ENCODE measurements at regions not wholly inside any gene's neighbourhood (a gene's known extent, or its start where the extent isn't known, plus 50 kb on each side); places are given as distances from the start of the nearest gene placed in this dataset.

DNA sequence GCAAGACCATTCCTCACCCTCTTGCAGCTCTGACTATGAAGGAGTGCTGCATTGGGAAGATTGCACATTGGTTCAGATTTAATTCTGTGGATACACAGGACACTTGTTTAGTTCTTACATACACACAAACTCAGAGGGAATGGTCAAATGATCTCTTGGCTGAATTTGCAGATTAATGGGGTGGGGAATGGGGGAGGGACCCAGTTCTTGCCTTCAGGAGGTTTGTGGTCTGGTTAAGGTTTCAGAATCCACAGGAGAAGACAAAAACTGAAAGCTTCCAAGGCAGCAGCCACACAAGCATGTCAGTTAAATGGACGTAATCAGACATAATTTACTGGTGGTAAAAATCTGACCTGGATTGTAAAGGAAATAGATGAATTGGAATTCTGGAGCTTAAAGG lies 257.1 kb upstream of the ROPN1 start:
- DNase-seq, result no peak

DNA sequence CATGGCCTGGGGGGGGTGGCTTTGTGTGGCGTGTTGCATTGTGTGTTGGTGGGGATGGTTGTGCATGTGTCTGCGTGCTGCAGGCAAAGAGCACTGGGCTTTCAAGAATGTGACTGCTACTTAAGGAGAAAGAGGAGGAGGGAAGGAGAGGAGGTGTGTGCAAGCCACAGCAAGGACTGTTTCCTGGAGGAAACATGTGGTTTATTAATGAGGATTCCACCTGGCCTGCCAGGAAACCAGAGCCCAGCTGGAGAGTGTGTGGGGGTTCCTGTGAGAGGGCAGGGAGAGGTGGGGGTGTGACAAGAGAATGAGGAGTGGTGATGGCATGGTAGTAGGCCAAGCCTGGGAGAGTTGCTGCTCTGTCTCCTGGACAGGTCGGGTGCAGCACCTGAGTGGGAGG lies 258.1 kb upstream of the ROPN1 start:
- no peak for DNase-seq

DNA sequence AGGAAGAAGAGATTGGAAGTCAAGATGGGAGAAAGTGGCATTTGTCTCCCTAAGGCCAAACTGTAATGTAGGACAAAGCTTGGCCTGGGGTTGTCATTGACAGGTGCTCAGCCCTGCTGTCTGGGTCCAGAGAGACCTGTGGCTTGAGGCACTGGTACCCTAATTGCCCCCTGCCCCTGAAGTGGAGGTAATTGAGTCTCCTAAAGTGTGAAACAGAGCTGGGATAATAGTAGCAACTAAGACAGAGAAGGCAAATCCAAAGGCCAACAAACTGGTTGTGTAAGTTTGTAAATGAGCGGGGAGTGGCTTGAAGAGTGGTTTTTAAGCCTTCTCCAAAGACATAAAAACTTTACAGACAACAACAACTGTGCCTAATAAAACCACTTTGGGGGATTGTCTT lies 264.2 kb upstream of the ROPN1 start:
- DNase-seq, result no peak

GRCh38 chr3:124256599-124256998 lies 264.7 kb upstream of the ROPN1 start:
- no peak for DNase-seq

GRCh38 chr3:124257336-124257864 lies 265.5 kb upstream of the ROPN1 start:
- no peak for DNase-seq

DNA sequence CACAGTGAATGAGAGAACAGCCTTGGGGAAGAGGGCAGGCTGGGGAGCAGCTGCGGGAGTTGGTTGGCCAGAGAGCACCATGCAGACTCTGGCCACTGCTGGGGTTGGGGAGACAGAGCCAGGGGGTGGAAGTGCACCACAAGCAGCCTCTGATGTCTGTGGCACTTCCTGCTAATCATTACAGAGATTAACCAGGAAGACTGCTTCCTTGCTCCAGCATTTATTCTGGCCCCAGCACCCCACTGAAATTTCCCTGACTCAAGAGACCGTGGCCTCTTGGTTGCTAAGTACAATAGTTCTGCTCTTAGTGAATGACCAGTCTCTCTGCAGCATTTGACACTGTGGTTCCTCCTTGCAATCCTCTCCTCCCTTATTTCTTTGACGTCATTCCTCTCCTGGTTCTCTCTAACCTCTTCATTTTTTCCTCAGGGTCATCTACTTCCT lies 266.2 kb upstream of the ROPN1 start:
- DNase-seq, result no peak

DNA sequence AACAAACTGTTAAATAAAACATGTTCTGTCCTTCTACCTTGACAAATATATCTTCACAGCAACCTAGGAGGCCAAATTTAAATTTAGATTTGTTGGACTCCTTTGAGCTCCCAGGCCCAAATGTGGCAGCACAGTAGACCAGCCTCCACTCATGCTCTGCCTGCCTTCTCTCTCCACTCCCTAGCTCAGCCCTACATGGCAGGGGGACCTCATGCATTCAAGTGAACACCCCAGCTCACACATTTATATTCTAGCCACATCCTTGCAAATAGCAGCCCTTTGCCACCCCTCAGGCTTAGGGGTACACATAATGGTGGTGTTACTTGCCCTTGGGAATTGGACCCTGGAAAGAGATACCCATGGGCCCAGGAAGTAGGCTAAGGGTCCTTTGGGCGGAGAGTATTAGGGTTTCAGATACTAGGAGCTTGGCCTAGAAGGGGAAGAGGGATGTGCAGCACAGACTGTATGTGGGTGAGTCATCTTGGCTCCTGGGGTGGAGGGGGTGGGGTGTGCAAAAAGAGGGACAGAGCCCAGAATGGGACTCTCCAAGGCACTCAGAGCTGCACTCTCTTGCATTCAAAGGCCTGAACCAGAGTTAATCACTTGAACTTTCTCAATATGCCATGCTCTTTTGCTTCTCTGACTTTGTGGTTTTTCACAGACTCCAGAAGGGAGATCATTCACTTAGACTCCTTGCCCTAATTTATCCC lies 268.4 kb upstream of the ROPN1 start:
- DNase-seq, result no peak

DNA sequence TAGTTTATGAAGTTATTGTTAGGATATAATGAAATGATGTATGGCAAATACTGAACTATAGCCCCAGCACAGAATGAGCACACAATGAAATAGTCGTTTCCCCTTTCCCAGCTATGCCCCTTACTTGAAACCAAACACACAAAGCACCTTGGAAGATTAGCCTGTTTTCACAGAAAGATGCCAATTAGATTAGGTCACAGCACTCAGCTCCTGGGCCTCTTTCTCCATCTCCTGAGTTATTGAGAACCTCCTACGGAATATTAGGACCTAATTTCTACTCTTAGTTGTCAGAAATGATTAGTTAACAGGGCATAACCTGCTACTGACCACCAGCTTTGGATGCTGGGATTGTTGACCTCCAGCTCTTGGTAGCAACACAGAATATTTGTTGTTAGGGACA lies 269.4 kb upstream of the ROPN1 start:
- DNase-seq, result no peak

DNA sequence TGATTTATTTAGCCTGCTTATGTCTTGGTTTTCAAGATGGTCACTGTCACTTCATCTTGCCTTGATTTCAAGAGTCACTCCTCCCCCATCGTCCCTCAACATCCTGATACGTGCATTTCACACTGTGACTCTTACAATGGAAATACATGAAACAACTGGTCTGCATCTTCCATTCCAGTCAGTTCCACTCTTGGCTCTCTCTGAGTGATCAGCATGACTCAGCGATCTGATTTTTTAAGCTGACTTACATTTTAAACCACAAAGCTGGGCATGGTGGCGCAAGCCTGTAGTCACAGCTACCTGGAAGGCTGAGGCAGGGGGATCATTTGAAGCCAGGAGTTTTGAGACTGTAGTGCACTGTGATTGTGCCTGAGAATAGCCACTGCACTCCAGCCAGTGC lies 271.2 kb upstream of the ROPN1 start:
- no peak for DNase-seq

GRCh38 chr3:124264346-124264745 lies 272.4 kb upstream of the ROPN1 start:
- DNase-seq, result no peak

GRCh38 chr3:124266487-124266886 lies 274.6 kb upstream of the ROPN1 start:
- DNase-seq, result peak; percentile 100

DNA sequence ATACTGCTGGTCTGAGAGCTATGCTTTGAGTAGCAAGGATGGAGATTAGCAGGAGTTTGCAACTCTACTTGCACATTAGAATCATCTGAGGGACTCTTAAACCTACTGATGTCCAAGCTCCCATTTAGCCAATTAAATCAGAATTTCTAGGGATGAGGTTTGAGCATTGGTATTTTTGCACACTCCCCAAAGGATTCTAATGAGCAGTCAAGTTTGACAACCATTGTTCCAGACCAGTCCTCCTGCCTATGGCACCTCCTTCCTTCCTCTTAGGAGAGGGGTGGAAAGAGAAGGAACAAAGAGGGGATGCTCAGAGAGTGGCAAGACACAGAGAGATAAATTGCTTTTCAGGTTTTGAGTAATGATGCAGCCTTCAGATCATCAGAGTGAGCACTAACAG lies 275.5 kb upstream of the ROPN1 start:
- no peak for DNase-seq

DNA sequence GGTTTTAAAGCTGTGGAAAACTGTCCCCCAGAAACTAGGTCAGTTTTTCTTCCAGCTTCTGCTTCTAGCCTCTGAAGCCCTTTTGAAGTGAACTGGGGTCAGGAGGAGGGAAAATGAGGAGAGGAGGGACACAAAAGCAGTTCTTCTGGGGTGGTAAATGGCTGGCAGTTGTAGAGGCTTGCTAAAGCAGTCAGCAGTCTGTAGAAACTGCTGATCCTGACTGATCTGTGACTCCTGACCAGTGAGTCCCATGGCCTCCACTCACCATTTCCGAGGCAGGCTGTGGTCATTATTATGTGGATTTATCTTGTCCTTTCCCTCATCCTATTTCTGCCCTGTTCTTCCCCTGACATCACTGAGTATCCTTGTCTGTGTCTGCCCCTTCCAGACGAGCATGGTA lies 276.4 kb upstream of the ROPN1 start:
- DNase-seq, result no peak

DNA sequence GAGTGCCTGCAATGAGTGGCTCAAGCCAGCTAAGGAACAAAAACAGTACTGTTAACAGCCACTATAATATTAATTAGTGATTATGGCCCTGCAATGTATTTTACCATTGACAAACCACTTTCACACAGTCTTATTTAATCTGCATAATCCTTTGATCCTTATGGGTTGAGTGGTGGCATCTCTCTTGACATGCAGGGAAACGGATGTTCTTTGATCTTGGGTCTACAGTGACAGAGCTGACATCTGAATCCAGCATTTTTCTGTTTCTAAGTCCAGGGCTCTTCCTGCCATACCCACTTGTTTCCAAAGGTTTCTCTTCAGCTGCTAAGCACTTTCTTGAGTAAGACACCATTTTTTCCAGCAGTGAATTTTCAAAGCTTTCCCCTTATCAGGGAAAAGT lies 277.7 kb upstream of the ROPN1 start:
- DNase-seq, result no peak

DNA sequence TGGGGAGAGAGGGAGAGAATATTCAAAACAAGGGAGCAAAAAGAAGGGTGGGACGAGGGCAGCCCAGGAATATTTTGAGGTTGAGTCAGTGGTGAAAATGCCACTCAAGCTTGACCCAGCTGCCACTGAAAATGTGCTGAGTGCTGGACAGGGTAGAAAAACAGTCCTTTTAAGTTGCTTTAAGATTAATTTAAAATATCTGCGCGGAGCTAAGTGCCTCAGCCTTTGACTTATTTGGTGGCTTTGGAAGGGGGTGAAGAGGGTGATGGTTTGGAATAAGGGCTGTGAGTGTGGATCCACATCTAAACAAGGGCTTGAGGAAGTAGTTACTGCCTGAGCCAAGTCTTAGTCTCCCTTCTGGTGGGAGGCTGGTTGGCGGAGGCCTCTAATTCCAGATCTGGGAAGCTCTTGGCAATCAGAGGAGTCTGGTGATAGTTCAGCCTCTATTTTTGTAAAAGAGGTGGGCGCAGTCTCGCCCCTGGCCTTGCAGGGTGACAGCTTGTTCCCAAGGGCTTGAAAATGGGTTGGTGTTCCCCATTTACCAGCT lies 280.8 kb upstream of the ROPN1 start:
- DNase-seq, result no peak

GRCh38 chr3:124273651-124274050 lies 281.7 kb upstream of the ROPN1 start:
- no peak for DNase-seq

DNA sequence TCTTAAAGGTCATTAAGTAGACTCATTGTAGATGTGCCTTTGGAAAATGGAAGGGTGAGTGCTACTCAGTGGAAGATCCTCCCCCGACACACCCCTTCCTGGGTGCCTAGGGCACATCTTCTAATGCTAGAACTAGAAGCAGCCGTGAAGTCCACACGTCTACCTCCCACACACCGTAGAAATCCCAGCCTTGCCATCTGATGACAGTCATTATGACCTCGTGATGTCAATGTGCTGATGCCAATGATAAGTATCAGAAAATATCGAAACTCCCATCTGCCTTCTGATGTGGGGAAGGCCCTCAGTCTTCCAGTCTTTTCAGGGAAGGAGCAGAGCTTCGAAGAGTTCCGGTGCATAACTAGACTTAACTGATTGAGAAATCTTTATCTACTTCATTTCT lies 282.1 kb upstream of the ROPN1 start:
- no peak for DNase-seq

GRCh38 chr3:124275412-124275811 lies 283.5 kb upstream of the ROPN1 start:
- DNase-seq, result no peak

- no peak for DNase-seq
Observed at GRCh38 chr3:124276133-124276532, 284.2 kb upstream of the ROPN1 start.

GRCh38 chr3:124276539-124277143 lies 284.7 kb upstream of the ROPN1 start:
- DNase-seq, result no peak

DNA sequence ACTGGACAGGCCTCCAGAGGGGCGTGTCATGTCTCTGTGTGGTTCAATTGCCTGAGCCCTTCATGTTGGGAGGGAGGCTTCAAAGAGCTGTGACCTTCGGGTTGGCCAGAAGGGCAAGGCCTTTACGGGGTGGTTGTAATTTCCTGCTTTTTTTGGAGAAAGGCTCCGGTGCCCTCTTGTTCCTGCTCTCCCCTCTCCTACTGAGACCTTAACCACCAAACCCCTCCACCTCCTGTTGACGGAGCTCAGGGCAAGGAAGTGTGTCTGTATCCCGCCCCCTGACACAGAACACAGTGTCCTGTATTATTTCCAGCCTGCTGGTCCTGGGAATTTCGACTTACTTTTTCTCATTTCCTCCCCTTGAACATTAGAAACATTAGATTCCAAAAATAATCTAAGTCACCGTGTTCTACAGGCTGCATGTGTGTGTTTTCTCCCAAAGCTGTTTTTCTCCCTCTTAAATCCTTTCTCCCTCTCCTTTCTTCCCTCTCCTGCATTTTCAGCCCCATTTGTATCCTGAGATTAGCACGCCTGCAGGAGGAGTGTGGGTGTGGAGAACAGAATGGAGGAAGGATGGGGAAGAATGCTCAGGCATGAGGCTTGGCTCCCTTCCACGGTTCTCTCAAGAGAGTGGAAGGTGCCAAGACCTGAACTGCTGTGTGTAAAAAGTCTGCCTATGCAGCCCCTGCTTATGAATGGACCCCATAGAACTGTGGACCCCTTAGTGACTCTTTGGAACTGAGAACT lies 285.4 kb upstream of the ROPN1 start:
- no peak for DNase-seq

DNA sequence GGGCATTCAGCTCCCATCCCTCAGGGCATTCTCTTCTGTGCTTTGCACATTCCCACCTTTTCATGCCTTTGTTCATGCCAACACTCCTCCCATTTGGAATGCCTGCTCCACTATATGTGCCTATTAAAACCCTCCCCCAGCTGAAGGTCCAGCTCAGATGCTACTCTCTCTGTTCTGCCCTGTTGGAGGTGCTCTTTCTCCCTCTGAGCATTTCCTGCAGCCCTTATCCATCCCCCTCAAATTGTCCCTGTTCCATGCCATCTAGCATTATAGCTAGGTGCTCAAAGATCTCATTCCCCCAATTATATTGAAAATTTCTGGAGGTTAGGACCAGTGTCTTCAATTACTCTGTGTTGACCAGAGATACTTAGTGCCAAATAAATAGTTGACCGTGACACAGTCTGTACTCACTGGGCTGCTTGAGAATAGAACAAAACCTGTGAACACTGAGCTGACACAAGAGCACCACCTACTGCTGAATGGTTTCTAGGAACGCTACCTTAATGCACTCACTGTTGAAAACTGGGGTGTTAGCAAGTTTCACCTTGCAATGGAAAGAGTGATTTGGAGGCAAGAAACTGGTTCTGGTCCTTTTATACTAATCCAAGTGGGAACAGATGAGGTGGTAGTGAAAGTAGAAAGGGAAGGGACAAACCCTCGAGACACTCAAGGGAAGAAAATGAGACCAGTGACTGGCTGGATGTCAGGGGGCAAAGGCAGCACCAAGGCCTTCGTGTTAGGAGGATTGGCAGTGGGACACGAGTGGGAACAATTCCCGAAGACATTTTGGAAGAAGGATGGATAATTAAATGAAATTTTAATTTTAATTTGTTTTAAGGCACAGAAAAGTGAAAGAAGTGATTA lies 289.8 kb upstream of the ROPN1 start:
- DNase-seq, result no peak

Measured in NCI-H2081 treated with DMSO at 0.1 percent for 48 hours (cell line).